GM12878 (cell line): ENCODE measurements at regions not wholly inside any gene's neighbourhood (a gene's known extent, or its start where the extent isn't known, plus 50 kb on each side); places are given as distances from the start of the nearest gene placed in this dataset.

Experiments used
- ATAC-seq: fragments of 200-7000 bp; cut with Tn5 transposase; 3 replicates; pipeline ENCODE4 v1.9.1; 2020; ENCODE audit warnings: mild to moderate bottlenecking, moderate library complexity
- BruUV-seq: library from RNA; stranded (reverse); fragments of 400-500 nt; replicated peaks from 2 replicates; lab custom pipeline; 2021; lab: Mats Ljungman, UMichigan
- CTCF ChIA-PET: fragments of 300-600 bp; sonication (Branson Sonifier 250); formaldehyde crosslinking; extraction: SDS; loops from one replicate; lab custom pipeline; 2021; ENCODE audit warnings: inconsistent platforms; lab: Yijun Ruan, JAX
- POLR2A ChIA-PET: fragments of 350-600 bp; formaldehyde crosslinking; extraction: SDS; loops from one replicate; lab custom pipeline; 2021; ENCODE audit warnings: inconsistent platforms; lab: Charles Lee
- RAD21 ChIA-PET: fragments of 300-600 bp; sonication (Branson Sonifier 250); formaldehyde crosslinking; loops from one replicate; lab custom pipeline; 2023; ENCODE audit warnings: antibody characterized with exemption; ENCODE audit not compliant: unreplicated experiment; lab: Charles Lee
- SMC1A ChIA-PET: fragments of 300-600 bp; sonication (Branson Sonifier 250); formaldehyde crosslinking; loops from one replicate; lab custom pipeline; 2023; ENCODE audit not compliant: unreplicated experiment, uncharacterized antibody; lab: Charles Lee
- DNase-seq: peaks from one replicate; pipeline ENCODE4 v3.0.0-alpha.2; 2011; ENCODE audit warnings: low read depth, low spot score
- FAIRE-seq: peaks from 3 replicates; lab custom pipeline; 2011; peaks lifted over from hg19 to GRCh38; lab: Jason Lieb, UNC
- H2AFZ ChIP-seq: 2 replicates; pipeline ENCODE4 v1.6.0; 2011; ENCODE audit warnings: low read depth, low read length, control low read depth; ENCODE audit not compliant: control insufficient read depth
- H3K27ac ChIP-seq: 2 replicates; pipeline ENCODE4 v1.5.1; 2011; ENCODE audit warnings: control low read depth; ENCODE audit not compliant: control insufficient read depth, insufficient read depth
- H3K27me3 ChIP-seq, 2 experiments: replicated peaks in 1 of 2; 2 replicates each; pipeline versions ENCODE4 v1.6.0 to v1.6.1; 2011; ENCODE audit warnings: low read length in 1 of 2; ENCODE audit not compliant: control insufficient read depth in 2 of 2, insufficient read depth in 2 of 2
- H3K36me3 ChIP-seq, 2 experiments: 2 replicates each; pipeline ENCODE4 v1.5.1; 2011; ENCODE audit warnings: low read length in 1 of 2; ENCODE audit not compliant: control insufficient read depth in 2 of 2, insufficient read depth in 2 of 2
- H3K4me1 ChIP-seq: 2 replicates; pipeline ENCODE4 v1.6.1; 2011; ENCODE audit warnings: mild to moderate bottlenecking, low read length, moderate library complexity, mixed read lengths; ENCODE audit not compliant: control insufficient read depth, insufficient read depth
- H3K4me2 ChIP-seq: 2 replicates; pipeline ENCODE4 v1.6.0; 2011; ENCODE audit warnings: control low read depth; ENCODE audit not compliant: control insufficient read depth, insufficient read depth
- H3K4me3 ChIP-seq: fragments of 200-600 bp; sonication (generic); 2 replicates; pipeline ENCODE4 v1.5.1; 2016
- H3K79me2 ChIP-seq: 2 replicates; pipeline ENCODE4 v1.6.0; 2011; ENCODE audit warnings: low read length; ENCODE audit not compliant: control insufficient read depth, insufficient read depth
- H3K9ac ChIP-seq: 2 replicates; pipeline ENCODE4 v1.8.0; 2011; ENCODE audit warnings: low read length, control low read depth, mixed read lengths; ENCODE audit not compliant: control insufficient read depth, insufficient read depth
- H3K9me3 ChIP-seq: replicated peaks from 3 replicates; pipeline ENCODE4 v1.5.1; 2011; ENCODE audit warnings: mild to moderate bottlenecking, low read length; ENCODE audit not compliant: control insufficient read depth, insufficient read depth
- H4K20me1 ChIP-seq: 2 replicates; pipeline ENCODE4 v1.6.0; 2011; ENCODE audit not compliant: control insufficient read depth, insufficient read depth
- BRCA1 ChIP-seq: IDR thresholded peaks from 2 replicates; pipeline ENCODE4 v1.6.1; 2011; ENCODE audit warnings: low read depth, low read length, improper control_type of control experiment
- FOXM1 ChIP-seq: IDR thresholded peaks from 2 replicates; pipeline ENCODE4 v1.6.1; 2012; ENCODE audit warnings: low read depth, mild to moderate bottlenecking, inconsistent platforms, low read length, moderate library complexity
- GATAD2B ChIP-seq: fragments of 450-650 bp; conservative IDR thresholded peaks from 2 replicates; pipeline ENCODE4 v1.6.1; 2017; ENCODE audit warnings: low read depth, mild to moderate bottlenecking, moderate library complexity
- HDAC2 ChIP-seq: fragments of 200-600 bp; sonication (generic); IDR thresholded peaks from 2 replicates; pipeline ENCODE4 v1.6.1; 2017
- IKZF1 ChIP-seq: fragments of 450-650 bp; conservative IDR thresholded peaks from 2 replicates; pipeline ENCODE4 v1.6.1; 2017; ENCODE audit warnings: antibody characterized with exemption, mild to moderate bottlenecking
- IRF3 ChIP-seq: fragments of 450-650 bp; IDR thresholded peaks from 2 replicates; pipeline ENCODE4 v1.6.1; 2014; ENCODE audit warnings: mild to moderate bottlenecking
- PAX8 ChIP-seq: fragments of 450-650 bp; IDR thresholded peaks from 2 replicates; pipeline ENCODE4 v1.6.1; 2017; ENCODE audit warnings: mild to moderate bottlenecking, moderate library complexity
- SMARCA5 ChIP-seq: fragments of 450-650 bp; IDR thresholded peaks from 2 replicates; pipeline ENCODE4 v1.6.1; 2017; ENCODE audit warnings: mild to moderate bottlenecking
- TARDBP ChIP-seq: IDR thresholded peaks from 2 replicates; pipeline ENCODE4 v1.6.1; 2016; ENCODE audit warnings: borderline replicate concordance
- TBL1XR1 ChIP-seq: IDR thresholded peaks from 2 replicates; pipeline ENCODE4 v1.6.1; 2012; ENCODE audit warnings: low read depth, low read length, improper control_type of control experiment
- ZZZ3 ChIP-seq: IDR thresholded peaks from 2 replicates; pipeline ENCODE4 v1.6.1; 2011; ENCODE audit warnings: low read depth; ENCODE audit not compliant: control insufficient read depth, insufficient read length
- WGBS: methylation state at CpG from one replicate; pipeline ENCODE4 v1.1.6; 2016; ENCODE audit warnings: low lambda C conversion rate; ENCODE audit not compliant: insufficient replicate concordance, insufficient coverage; ENCODE audit errors: missing lambda C conversion rate; 5-methylcytosine and 5-hydroxymethylcytosine counted together
- in situ Hi-C: fragments of 300-500 bp; cut with MboI; formaldehyde crosslinking; loops from 9 replicates; pipeline ENCODE4 v1.14.3; 2018; ENCODE audit warnings: mixed read lengths
- intact Hi-C: fragments of 100-400 bp; cut with micrococcal nuclease; formaldehyde crosslinking; loops from one replicate; pipeline ENCODE4 v1.14.2; 2022; ENCODE audit not compliant: unreplicated experiment

DNA sequence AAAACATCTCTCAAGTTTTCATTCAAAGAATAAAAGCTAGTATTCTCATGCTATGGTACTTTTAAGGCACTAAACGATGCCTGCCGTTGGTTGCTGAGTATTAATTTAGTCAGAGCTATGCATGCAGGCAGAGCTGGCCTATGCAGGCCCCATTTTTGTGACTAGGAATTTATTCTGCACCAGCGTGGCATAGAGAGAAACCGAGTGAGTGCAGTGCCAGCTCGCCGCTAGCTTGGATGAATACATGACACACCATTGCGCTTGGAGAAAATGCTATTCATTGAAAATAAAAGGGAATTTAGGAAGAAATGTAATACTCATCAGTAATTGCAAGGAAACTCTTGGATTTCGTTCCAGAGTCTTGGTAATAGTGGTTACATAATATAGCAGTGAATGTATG, 231.6 kb upstream of the RBFOX1 start:
- DNase-seq (no peak), FAIRE-seq (no peak), ATAC-seq (no peak)
- no TSS peak for BruUV-seq
- Histone ChIP-seq H3K27me3 (no peaks in the 10 kb centered on the region), H2AFZ (no peak overlapping the region), H3K4me1 (no peaks in the 10 kb centered on the region), H3K79me2 (no peaks in the 10 kb centered on the region), H3K27ac (no peak overlapping the region), H3K4me3 (no peak overlapping the region), H3K4me2 (no peak overlapping the region), H3K9me3 (no peaks in the 10 kb centered on the region), H3K36me3 (no peaks in the 10 kb centered on the region), H3K9ac (no peak overlapping the region), H4K20me1 (no peaks in the 10 kb centered on the region)
- SMC1A ChIA-PET = interaction anchor here (0.7 kb wide), 1 partner anchor 1482 kb away, joined by 3 read pairs; no protein-coding TSS in a partner anchor
- intact Hi-C loops = no loop called here
- POLR2A ChIA-PET = no interaction called here
- RAD21 ChIA-PET = no interaction called here
- WGBS = 29% methylated on average over 8 of the region's 8 CpGs
- in situ Hi-C loops = no loop called here
- CTCF ChIA-PET = no interaction called here
- TF ChIP-seq TBL1XR1 = no peak
- no peak for TF ChIP-seq PAX8
- no peak for TF ChIP-seq FOXM1
- no peak for TF ChIP-seq IKZF1
- no peak for TF ChIP-seq BRCA1
- no peak for TF ChIP-seq HDAC2
- no peak for TF ChIP-seq ZZZ3
- TF ChIP-seq TARDBP = no peak
- no peak for TF ChIP-seq IRF3
- TF ChIP-seq GATAD2B = no peak
- TF ChIP-seq SMARCA5 = no peak
